HG02610 (cell line): ENCODE measurements at regions not wholly inside any gene's neighbourhood (a gene's known extent, or its start where the extent isn't known, plus 50 kb on each side); places are given as distances from the start of the nearest gene placed in this dataset.

ENCODE experiments used
- ATAC-seq: cut with Tn5 transposase; IDR thresholded peaks from one replicate; pipeline ENCODE4 v1.9.1; 2021; ENCODE audit warnings: mild to moderate bottlenecking, moderate library complexity; ENCODE audit not compliant: unreplicated experiment

GRCh38 chr13:106433066-106433465, 102.4 kb downstream of the EFNB2 start:
- no peak for ATAC-seq

GRCh38 chr13:106432636-106433035, 102.8 kb downstream of the EFNB2 start:
- ATAC-seq: no peak

- ATAC-seq: no peak
These were observed 108.6 kb downstream of the EFNB2 start for GRCh38 chr13:106426909-106427308.

GRCh38 chr13:106425661-106426060, 109.8 kb downstream of the EFNB2 start:
- no peak for ATAC-seq

- ATAC-seq: no peak
These were observed 110.7 kb downstream of the EFNB2 start for GRCh38 chr13:106424805-106425204.

- ATAC-seq: peak; percentile 67
These were observed 111.9 kb downstream of the EFNB2 start for GRCh38 chr13:106423530-106423929.

- ATAC-seq: no peak
These were observed 116.9 kb downstream of the EFNB2 start for GRCh38 chr13:106418556-106418955.

- ATAC-seq: no peak
These were observed 117.9 kb downstream of the EFNB2 start for GRCh38 chr13:106417467-106418110.

GRCh38 chr13:106416645-106417044, 118.8 kb downstream of the EFNB2 start:
- no peak for ATAC-seq

- ATAC-seq: no peak
These were observed 119.5 kb downstream of the EFNB2 start for GRCh38 chr13:106415971-106416370.

GRCh38 chr13:106415442-106415841, 120.0 kb downstream of the EFNB2 start:
- ATAC-seq: no peak

GRCh38 chr13:106407338-106407737, 128.1 kb downstream of the EFNB2 start:
- ATAC-seq: peak; percentile 79

GRCh38 chr13:106405731-106406130, 129.7 kb downstream of the EFNB2 start:
- no peak for ATAC-seq

- no peak for ATAC-seq
These were observed 132.2 kb downstream of the EFNB2 start for GRCh38 chr13:106403280-106403679.

- ATAC-seq: no peak
These were observed 132.6 kb downstream of the EFNB2 start for GRCh38 chr13:106402866-106403265.

GRCh38 chr13:106401081-106401480, 134.4 kb downstream of the EFNB2 start:
- ATAC-seq: no peak

GRCh38 chr13:106400289-106400688, 135.2 kb downstream of the EFNB2 start:
- ATAC-seq: no peak

- ATAC-seq: no peak
These were observed 137.2 kb downstream of the EFNB2 start for GRCh38 chr13:106398289-106398688.

GRCh38 chr13:106393776-106394175, 141.7 kb downstream of the EFNB2 start:
- no peak for ATAC-seq

GRCh38 chr13:106391681-106392080, 143.8 kb downstream of the EFNB2 start:
- no peak for ATAC-seq

GRCh38 chr13:106391271-106391670, 144.2 kb downstream of the EFNB2 start:
- ATAC-seq: no peak

GRCh38 chr13:106390367-106390766, 145.1 kb downstream of the EFNB2 start:
- ATAC-seq: no peak

- no peak for ATAC-seq
These were observed 149.8 kb downstream of the EFNB2 start for GRCh38 chr13:106385654-106386053.
